Embryonic facial prominence (tissue), 1 donor: ENCODE measurements at regions not wholly inside any gene's neighbourhood (a gene's known extent, or its start where the extent isn't known, plus 50 kb on each side); places are given as distances from the start of the nearest gene placed in this dataset.
"Not testable (repeated sequence)": the region's sequence is repeated elsewhere in the genome, so short reads cannot be mapped to it uniquely, and the experiment has no call there.

Experiments
- DNase-seq: peaks from one replicate; pipeline ENCODE4 v3.0.0-alpha.2; 2016; ENCODE audit errors: extremely low spot score

- no peak for DNase-seq
Observed at GRCh38 chr10:101280511-101280910, 51.2 kb upstream of the LBX1 start.

DNA sequence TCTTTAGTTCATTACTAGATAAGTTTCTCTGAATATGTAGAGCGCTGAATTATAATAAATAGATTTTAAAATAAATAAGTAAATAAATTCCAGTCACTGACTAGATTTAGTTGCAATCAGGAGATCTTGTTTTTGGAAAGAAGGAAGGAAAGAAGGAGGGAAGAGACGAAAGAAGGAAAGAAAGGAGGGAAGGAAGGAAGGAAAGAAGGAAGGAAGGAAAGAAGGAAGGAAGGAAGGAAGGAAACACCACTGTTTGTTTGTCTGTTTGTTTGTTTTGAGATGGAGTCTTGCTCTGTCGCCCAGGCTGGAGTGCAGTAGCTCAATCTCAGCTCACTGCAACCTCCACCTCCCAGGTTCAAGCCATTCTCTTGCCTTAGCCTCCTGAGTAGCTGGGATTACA lies 51.7 kb upstream of the LBX1 start:
- DNase-seq, result not testable (repeated sequence)

- DNase-seq, result no peak
Observed at GRCh38 chr10:101282947-101283346, 53.7 kb upstream of the LBX1 start.

- no peak for DNase-seq
Observed at GRCh38 chr10:101283762-101284100, 54.5 kb upstream of the LBX1 start.

- no peak for DNase-seq
Observed at GRCh38 chr10:101284101-101284743, 55.0 kb upstream of the LBX1 start.

DNA sequence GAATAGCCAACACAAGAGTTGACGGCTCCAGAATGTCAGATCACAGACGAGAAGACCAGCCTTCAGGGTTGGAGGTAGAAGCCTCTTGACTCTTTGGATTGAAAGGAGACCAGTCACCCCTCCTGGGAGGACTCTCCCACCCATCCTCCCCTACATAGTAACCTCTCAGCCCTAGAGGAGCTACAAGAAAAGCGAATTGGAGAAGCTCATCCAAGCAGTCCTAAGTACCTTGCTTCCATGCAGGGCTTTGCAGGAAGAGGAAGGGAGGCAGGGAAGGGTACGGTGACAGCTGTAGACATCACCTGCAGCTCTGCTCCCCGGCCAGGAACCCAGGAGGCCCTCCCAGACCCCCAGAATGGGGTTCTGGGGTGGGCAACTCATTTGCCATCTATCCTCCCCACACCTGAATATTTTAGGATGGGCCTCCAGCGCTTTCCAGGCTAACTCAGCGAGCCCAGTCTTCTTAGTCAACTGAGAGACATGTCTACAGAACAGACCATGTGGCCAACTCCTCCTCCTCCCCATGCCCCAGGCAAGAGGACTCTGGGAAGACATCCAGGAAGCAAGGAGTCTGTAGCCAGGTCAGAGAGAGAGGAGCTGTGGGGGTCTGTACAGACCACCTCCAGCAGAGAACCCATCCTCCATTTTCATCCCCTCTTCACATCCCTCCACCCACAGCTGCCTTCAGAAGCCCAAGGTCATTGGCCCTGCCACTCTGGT lies 55.6 kb upstream of the LBX1 start:
- no peak for DNase-seq

GRCh38 chr10:101285519-101286070 lies 56.3 kb upstream of the LBX1 start:
- no peak for DNase-seq

DNA sequence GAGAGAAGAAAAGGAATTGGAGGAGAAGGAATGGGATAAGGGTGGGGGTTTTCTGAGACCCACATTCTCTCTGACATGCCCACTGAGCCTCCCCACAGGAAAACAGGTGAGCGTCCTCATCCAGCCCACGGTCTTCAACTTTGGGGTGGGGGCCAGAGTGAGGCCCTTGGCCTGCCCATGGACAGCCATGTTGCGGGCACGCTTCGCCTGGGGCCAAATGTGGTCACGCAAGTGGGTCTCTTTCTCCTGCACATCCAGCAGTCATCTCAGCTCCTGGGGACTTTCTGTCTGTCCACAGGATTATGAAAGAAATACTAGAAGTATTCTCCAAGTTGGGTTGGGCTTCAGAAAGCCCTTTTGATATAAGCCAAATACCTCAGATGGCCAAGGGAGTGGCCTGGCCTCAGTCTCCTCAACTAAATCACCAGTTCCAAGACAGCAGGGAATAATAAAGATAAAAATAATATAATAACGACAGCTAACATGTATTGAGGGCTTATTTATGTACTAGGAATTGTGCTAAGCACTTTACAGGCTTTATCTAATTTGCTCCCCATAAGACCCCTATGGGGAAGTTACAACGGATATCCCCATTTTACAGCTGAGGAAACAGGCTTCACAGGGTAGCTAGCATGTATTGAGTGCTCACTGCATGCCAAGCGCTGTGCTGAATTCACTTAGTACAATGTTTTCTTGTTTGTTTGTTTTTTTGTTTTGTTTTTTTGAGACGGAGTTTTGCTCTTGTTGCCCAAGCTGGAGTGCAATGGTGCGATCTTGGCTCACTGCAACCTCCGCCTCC lies 57.2 kb upstream of the LBX1 start:
- no peak for DNase-seq

- no peak for DNase-seq
Observed at GRCh38 chr10:101287183-101287996, 58.1 kb upstream of the LBX1 start.

- no peak for DNase-seq
Observed at GRCh38 chr10:101287997-101288635, 58.9 kb upstream of the LBX1 start.

DNA sequence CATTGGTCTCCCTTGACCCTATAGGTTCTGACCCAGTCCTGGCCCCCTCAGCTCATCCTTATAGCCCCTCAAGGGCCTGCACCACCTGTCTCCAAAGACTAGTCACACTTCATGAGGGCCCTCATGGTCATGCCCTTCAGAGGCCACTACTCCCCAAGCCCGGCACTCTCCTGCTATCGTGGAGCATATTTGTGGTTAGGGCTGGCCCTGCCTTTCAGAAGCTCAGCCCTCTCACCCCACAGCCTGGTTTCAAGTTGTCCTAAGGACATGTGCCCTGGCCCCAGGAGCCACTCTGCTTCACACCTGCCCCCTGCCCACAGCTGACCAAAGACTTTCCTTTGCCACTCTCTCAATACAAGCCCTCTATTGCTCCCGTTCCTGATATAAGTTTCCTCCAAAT lies 60.3 kb upstream of the LBX1 start:
- DNase-seq, result no peak

DNA sequence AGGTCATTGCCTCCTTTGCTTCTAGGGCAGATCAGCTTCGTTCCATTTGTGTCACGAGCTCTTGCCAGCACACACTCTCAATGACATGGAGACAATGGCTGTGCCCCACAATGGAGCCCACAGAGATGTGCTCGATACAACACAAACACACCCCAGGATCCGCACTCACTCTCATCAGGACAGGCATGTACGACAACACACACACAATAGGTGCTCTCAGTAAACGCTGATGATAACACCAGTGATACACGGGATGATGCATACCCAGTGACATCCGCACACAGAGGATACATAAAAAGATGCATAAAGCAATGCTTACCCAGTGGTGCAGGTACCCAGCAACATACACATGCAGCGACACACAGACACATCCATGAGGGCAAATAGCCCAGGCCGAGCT lies 61.2 kb upstream of the LBX1 start:
- no peak for DNase-seq

- no peak for DNase-seq
Observed at GRCh38 chr10:101290881-101291280, 61.6 kb upstream of the LBX1 start.

GRCh38 chr10:101291331-101292193 lies 62.3 kb upstream of the LBX1 start:
- DNase-seq, result no peak

GRCh38 chr10:101292194-101293006 lies 61.6 kb upstream of the BTRC start:
- DNase-seq, result peak; percentile 32

GRCh38 chr10:101293007-101293723 lies 60.8 kb upstream of the BTRC start:
- no peak for DNase-seq

GRCh38 chr10:101294109-101294508 lies 59.9 kb upstream of the BTRC start:
- no peak for DNase-seq

- DNase-seq, result no peak
Observed at GRCh38 chr10:101295261-101295660, 58.7 kb upstream of the BTRC start.
